Mesothelial cell of epicardium (in vitro differentiated cells): ENCODE measurements at regions not wholly inside any gene's neighbourhood (a gene's known extent, or its start where the extent isn't known, plus 50 kb on each side); places are given as distances from the start of the nearest gene placed in this dataset.

ENCODE experiments used
- DNase-seq, 2 experiments: peaks; one replicate each; pipeline ENCODE4 v3.0.0; 2021; ENCODE audit warnings: low spot score in 2 of 2; ENCODE audit not compliant: unreplicated experiment in 2 of 2
- H3K27ac Mint-ChIP-seq: 2 replicates; pipeline ENCODE4 v1.8.0; 2021; ENCODE audit warnings: mixed read lengths
- H3K27me3 Mint-ChIP-seq: 2 replicates; pipeline ENCODE4 v1.8.0; 2021; ENCODE audit warnings: low read depth, mixed read lengths
- H3K36me3 Mint-ChIP-seq: 2 replicates; pipeline ENCODE4 v1.8.0; 2021; ENCODE audit warnings: mixed read lengths
- H3K4me1 Mint-ChIP-seq: 2 replicates; pipeline ENCODE4 v1.8.0; 2021; ENCODE audit warnings: mixed read lengths
- H3K4me3 Mint-ChIP-seq: 2 replicates; pipeline ENCODE4 v1.8.0; 2021; ENCODE audit warnings: mild to moderate bottlenecking, moderate library complexity, mixed read lengths
- H3K9me3 Mint-ChIP-seq: 2 replicates; pipeline ENCODE4 v1.8.0; 2021; ENCODE audit warnings: mixed read lengths
- CTCF ChIP-seq: fragments of 200-600 bp; sonication (generic); IDR thresholded peaks from one replicate; pipeline ENCODE4 v1.5.0; 2021; ENCODE audit warnings: antibody characterized with exemption; ENCODE audit not compliant: unreplicated experiment

GRCh38 chr11:76267556-76267955 is 61.3 kb upstream of the WNT11 start:
- Mint-ChIP-seq H3K27me3 (peaks cover 4% of the 10 kb centered on the region), H3K27ac (no peak overlapping the region), H3K4me3 (no peak overlapping the region), H3K9me3 (no peaks in the 10 kb centered on the region), H3K4me1 (peaks cover 25% of the 10 kb centered on the region), H3K36me3 (no peaks in the 10 kb centered on the region)
- TF ChIP-seq CTCF = no peak
- no peak for DNase-seq

GRCh38 chr11:76266286-76267100 is 60.2 kb upstream of the WNT11 start:
- no peaks in the 10 kb centered on the region for H3K36me3 Mint-ChIP-seq
- peaks cover 4% of the 10 kb centered on the region for H3K27me3 Mint-ChIP-seq
- no peak overlapping the region for H3K4me3 Mint-ChIP-seq
- no peak for DNase-seq
- TF ChIP-seq CTCF = no peak
- H3K27ac Mint-ChIP-seq = peak overlapping the region; percentile 23
- peaks cover 25% of the 10 kb centered on the region for H3K4me1 Mint-ChIP-seq
- H3K9me3 Mint-ChIP-seq = no peaks in the 10 kb centered on the region

GRCh38 chr11:76265771-76266241 is 59.5 kb upstream of the WNT11 start:
- Mint-ChIP-seq H3K4me3 (no peak overlapping the region), H3K4me1 (peaks cover 20% of the 10 kb centered on the region), H3K36me3 (no peaks in the 10 kb centered on the region), H3K9me3 (no peaks in the 10 kb centered on the region), H3K27me3 (peaks cover 7% of the 10 kb centered on the region), H3K27ac (no peak overlapping the region)
- no peak for DNase-seq
- TF ChIP-seq CTCF = no peak

- Mint-ChIP-seq H3K4me1 (peaks cover 6% of the 10 kb centered on the region), H3K36me3 (no peaks in the 10 kb centered on the region), H3K9me3 (no peaks in the 10 kb centered on the region), H3K4me3 (no peak overlapping the region), H3K27me3 (peaks cover 13% of the 10 kb centered on the region), H3K27ac (no peak overlapping the region)
- TF ChIP-seq CTCF = no peak
- DNase-seq = no peak
Observed at GRCh38 chr11:76263657-76264056, 57.4 kb upstream of the WNT11 start.

- Mint-ChIP-seq H3K36me3 (no peaks in the 10 kb centered on the region), H3K27ac (no peak overlapping the region), H3K27me3 (peaks cover 13% of the 10 kb centered on the region), H3K9me3 (no peaks in the 10 kb centered on the region), H3K4me3 (no peak overlapping the region), H3K4me1 (peaks cover 6% of the 10 kb centered on the region)
- no peak for TF ChIP-seq CTCF
- DNase-seq = no peak
Observed at GRCh38 chr11:76263166-76263565, 56.9 kb upstream of the WNT11 start.
